WTC11 (cell line): ENCODE measurements at regions not wholly inside any gene's neighbourhood (a gene's known extent, or its start where the extent isn't known, plus 50 kb on each side); places are given as distances from the start of the nearest gene placed in this dataset.

Experiments used
- CREB1 ChIP-seq: sonication (generic); formaldehyde crosslinking; IDR thresholded peaks from 2 replicates; pipeline ENCODE4 v1.8.0; 2023; ENCODE audit warnings: mild to moderate bottlenecking, missing genetic modification reagents
- CTCF ChIP-seq: fragments of 200-600 bp; IDR thresholded peaks from 2 replicates; pipeline ENCODE4 v1.8.0; 2022; ENCODE audit warnings: antibody characterized with exemption
- E2F1 ChIP-seq: sonication (generic); formaldehyde crosslinking; IDR thresholded peaks from 2 replicates; pipeline ENCODE4 v1.8.0; 2022; ENCODE audit warnings: mild to moderate bottlenecking, missing genetic modification reagents
- ETV6 ChIP-seq: sonication (generic); formaldehyde crosslinking; IDR thresholded peaks from 2 replicates; pipeline ENCODE4 v1.8.1; 2022; ENCODE audit warnings: mild to moderate bottlenecking, missing genetic modification reagents
- MYBL2 ChIP-seq: sonication (generic); formaldehyde crosslinking; IDR thresholded peaks from 2 replicates; pipeline ENCODE4 v1.8.1; 2023; ENCODE audit warnings: mild to moderate bottlenecking, moderate library complexity, missing genetic modification reagents
- NFE2L1 ChIP-seq: sonication (generic); formaldehyde crosslinking; IDR thresholded peaks from 2 replicates; pipeline ENCODE4 v1.8.1; 2023; ENCODE audit warnings: missing genetic modification reagents

- TF ChIP-seq CTCF (no peak), NFE2L1 (CRISPR knock-in tag) (no peak), ETV6 (CRISPR knock-in tag) (no peak), E2F1 (CRISPR knock-in tag) (no peak), CREB1 (CRISPR knock-in tag) (no peak), MYBL2 (CRISPR knock-in tag) (no peak)
These were observed 192.5 kb downstream of the PCDH19 start for GRCh38 chrX:100217547-100217946.
